ENCODE measurements at regions not wholly inside any gene's neighbourhood (a gene's known extent, or its start where the extent isn't known, plus 50 kb on each side); places are given as distances from the start of the nearest gene placed in this dataset.

DNA sequence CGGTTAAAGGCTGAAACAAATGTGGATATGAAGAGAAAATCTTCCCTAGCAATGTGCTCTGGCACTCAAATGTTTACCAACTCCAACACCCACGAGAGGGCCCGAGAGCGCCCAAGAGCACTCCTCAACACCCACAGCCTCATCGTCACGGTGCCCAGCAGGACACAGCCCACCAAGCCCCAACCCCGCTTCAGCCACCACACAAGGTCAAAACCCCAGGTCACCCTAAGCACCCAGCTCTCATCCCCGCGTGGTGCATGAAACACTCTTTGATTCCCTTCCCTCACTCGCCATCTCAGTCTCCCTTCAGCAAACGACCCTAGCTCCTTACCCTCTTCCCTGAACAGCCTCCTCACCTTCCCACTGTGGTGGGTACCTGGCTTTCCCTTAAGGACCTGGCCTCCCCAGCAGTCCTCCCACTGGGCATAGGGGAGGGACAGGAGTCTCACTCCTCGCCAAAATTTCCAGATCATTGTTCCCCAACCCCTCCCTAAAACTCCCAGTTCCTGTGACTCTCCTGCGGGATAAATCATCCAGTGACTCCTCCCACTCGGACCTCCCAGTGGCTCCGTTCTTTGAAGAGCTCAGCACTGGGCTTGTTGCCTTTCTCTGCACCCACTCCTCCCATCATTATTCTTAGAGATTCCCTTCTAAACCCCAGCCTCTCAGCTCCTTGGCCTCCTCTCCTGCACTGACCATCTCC is 170.4 kb upstream of the SYT6 start:
- Histone ChIP-seq H4K20me1 (ENCODE audit: low read length) (no peaks in the 10 kb centered on the region), H2AFZ (ENCODE audit: low read length) (0 out of 2 replicates have a peak overlapping the region, but pooled peaks have one; percentile 29), H3K36me3 (ENCODE audit: low read depth, low read length) (no peaks in the 10 kb centered on the region), H3K27ac (ENCODE audit: low read length) (no peak overlapping the region), H3K9ac (ENCODE audit: low read length) (no peak overlapping the region), H3F3A (ENCODE audit: low read length, unreplicated experiment) (no peaks in the 10 kb centered on the region), H3K27me3 (ENCODE audit: low read length) (no peaks in the 10 kb centered on the region), H3K4me3 (ENCODE audit: low read length) (no peak overlapping the region), H3K4me1 (ENCODE audit: insufficient read depth, low read length) (no peaks in the 10 kb centered on the region; the same call in 1 of the 2 replicates), H3K9me2 (replicated peaks; ENCODE audit: low read length) (no peaks in the 10 kb centered on the region), H3K4me2 (ENCODE audit: low read length) (no peak overlapping the region), H3K79me2 (ENCODE audit: low read length) (no peaks in the 10 kb centered on the region), H3K9me3 (ENCODE audit: low read length) (peaks cover 8% of the 10 kb centered on the region; the same call in 1 of the 2 replicates)
- ATAC-seq = no peak
- TF ChIP-seq EZH2phosphoT487 (IDR thresholded peaks at IDR 0.05; ENCODE audit: borderline replicate concordance, low read length) (no peak), EZH2 (IDR thresholded peaks at IDR 0.05; ENCODE audit: low read length, unreplicated experiment) (no peak)
- DNase-seq = no peak
- intact Hi-C loops (cut with micrococcal nuclease) = no loop called here
- ChIA-PET POLR2A (ENCODE audit: unreplicated experiment) (no interaction called here), CTCF (no interaction called here)
- no TSS peak for BruUV-seq (replicated peaks)

DNA sequence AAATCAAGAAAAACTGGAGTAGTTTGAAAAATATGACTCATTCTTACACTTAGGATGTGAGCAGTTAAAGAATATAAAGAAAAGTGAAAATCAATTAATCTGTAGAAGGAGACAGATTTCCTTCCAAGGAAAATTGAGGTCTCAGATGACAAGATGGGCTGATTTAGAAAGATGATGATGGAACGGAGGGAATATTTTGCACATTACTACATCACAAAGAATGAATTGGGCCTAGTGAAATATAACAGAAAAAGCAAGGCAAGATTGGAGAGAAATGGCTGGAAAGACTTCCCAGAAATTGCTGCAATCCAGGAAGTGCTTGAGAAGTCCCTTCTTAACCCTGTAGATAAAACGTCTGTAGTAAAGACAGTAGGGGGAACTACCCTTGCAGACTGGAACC is 169.1 kb upstream of the SYT6 start:
- Histone ChIP-seq H3F3A (ENCODE audit: low read length, unreplicated experiment) (no peaks in the 10 kb centered on the region), H3K9me3 (ENCODE audit: low read length) (peaks cover 8% of the 10 kb centered on the region; the same call in 1 of the 2 replicates), H4K20me1 (ENCODE audit: low read length) (no peaks in the 10 kb centered on the region), H3K36me3 (ENCODE audit: low read depth, low read length) (no peaks in the 10 kb centered on the region), H3K4me1 (ENCODE audit: insufficient read depth, low read length) (no peaks in the 10 kb centered on the region; the same call in 1 of the 2 replicates), H3K27ac (ENCODE audit: low read length) (no peak overlapping the region), H3K27me3 (ENCODE audit: low read length) (no peaks in the 10 kb centered on the region), H3K9me2 (replicated peaks; ENCODE audit: low read length) (no peaks in the 10 kb centered on the region), H3K4me3 (ENCODE audit: low read length) (no peak overlapping the region), H2AFZ (ENCODE audit: low read length) (no peak overlapping the region), H3K4me2 (ENCODE audit: low read length) (no peak overlapping the region), H3K79me2 (ENCODE audit: low read length) (no peaks in the 10 kb centered on the region), H3K9ac (ENCODE audit: low read length) (no peak overlapping the region)
- CTCF ChIA-PET = no interaction called here
- no peak for ATAC-seq
- DNase-seq = no peak
- intact Hi-C loops (cut with micrococcal nuclease) = no loop called here
- POLR2A ChIA-PET (ENCODE audit: unreplicated experiment) = no interaction called here
- no TSS peak for BruUV-seq (replicated peaks)
- no peak for TF ChIP-seq EZH2 (IDR thresholded peaks at IDR 0.05; ENCODE audit: low read length, unreplicated experiment)
- TF ChIP-seq EZH2phosphoT487 (IDR thresholded peaks at IDR 0.05; ENCODE audit: borderline replicate concordance, low read length) = no peak
- TF ChIP-seq, protein P1, sequence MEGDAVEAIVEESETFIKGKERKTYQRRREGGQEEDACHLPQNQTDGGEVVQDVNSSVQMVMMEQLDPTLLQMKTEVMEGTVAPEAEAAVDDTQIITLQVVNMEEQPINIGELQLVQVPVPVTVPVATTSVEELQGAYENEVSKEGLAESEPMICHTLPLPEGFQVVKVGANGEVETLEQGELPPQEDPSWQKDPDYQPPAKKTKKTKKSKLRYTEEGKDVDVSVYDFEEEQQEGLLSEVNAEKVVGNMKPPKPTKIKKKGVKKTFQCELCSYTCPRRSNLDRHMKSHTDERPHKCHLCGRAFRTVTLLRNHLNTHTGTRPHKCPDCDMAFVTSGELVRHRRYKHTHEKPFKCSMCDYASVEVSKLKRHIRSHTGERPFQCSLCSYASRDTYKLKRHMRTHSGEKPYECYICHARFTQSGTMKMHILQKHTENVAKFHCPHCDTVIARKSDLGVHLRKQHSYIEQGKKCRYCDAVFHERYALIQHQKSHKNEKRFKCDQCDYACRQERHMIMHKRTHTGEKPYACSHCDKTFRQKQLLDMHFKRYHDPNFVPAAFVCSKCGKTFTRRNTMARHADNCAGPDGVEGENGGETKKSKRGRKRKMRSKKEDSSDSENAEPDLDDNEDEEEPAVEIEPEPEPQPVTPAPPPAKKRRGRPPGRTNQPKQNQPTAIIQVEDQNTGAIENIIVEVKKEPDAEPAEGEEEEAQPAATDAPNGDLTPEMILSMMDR (conservative IDR thresholded peaks at IDR 0.05; ENCODE audit: low read depth, low read length) = no peak

DNA sequence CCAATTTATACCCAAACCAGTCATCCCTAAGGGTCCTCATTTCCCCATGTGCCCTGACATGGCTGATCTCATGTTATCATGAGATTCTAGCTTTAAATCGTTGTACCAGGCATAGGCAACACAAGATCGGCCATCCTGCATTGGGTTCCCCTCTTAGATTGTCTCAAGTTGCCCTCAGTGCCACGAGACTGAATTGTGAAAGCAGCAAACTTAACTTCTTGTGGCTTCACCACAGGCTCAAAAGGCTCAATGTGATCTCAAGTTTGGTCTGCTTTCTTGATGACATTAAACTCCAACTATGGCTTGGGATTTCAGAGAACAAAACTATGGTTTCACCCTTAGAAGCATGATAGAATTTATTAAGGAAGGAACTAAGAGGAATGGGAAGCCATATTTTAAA is 168.5 kb upstream of the SYT6 start:
- Histone ChIP-seq H2AFZ (ENCODE audit: low read length) (no peak overlapping the region), H3K9me2 (replicated peaks; ENCODE audit: low read length) (no peaks in the 10 kb centered on the region), H3K4me2 (ENCODE audit: low read length) (no peak overlapping the region), H3K27me3 (ENCODE audit: low read length) (no peaks in the 10 kb centered on the region), H3K27ac (ENCODE audit: low read length) (no peak overlapping the region), H3K79me2 (ENCODE audit: low read length) (no peaks in the 10 kb centered on the region), H3K36me3 (ENCODE audit: low read depth, low read length) (no peaks in the 10 kb centered on the region), H4K20me1 (ENCODE audit: low read length) (no peaks in the 10 kb centered on the region), H3K4me1 (ENCODE audit: insufficient read depth, low read length) (no peaks in the 10 kb centered on the region; the same call in 1 of the 2 replicates), H3K9ac (ENCODE audit: low read length) (no peak overlapping the region), H3K9me3 (ENCODE audit: low read length) (peaks cover 8% of the 10 kb centered on the region; the same call in 1 of the 2 replicates), H3K4me3 (ENCODE audit: low read length) (no peak overlapping the region), H3F3A (ENCODE audit: low read length, unreplicated experiment) (no peaks in the 10 kb centered on the region)
- DNase-seq (no peak), ATAC-seq (no peak)
- CTCF ChIA-PET = no interaction called here
- POLR2A ChIA-PET (ENCODE audit: unreplicated experiment) = no interaction called here
- no TSS peak for BruUV-seq (replicated peaks)
- intact Hi-C loops (cut with micrococcal nuclease) = no loop called here
- TF ChIP-seq EZH2phosphoT487 (IDR thresholded peaks at IDR 0.05; ENCODE audit: borderline replicate concordance, low read length) (no peak), EZH2 (IDR thresholded peaks at IDR 0.05; ENCODE audit: low read length, unreplicated experiment) (no peak)
- TF ChIP-seq, protein P1 (conservative IDR thresholded peaks at IDR 0.05; ENCODE audit: low read depth, low read length) = no peak
